HK-2 (cell line): ENCODE measurements at regions not wholly inside any gene's neighbourhood (a gene's known extent, or its start where the extent isn't known, plus 50 kb on each side); places are given as distances from the start of the nearest gene placed in this dataset.

Experiments used
- DNase-seq: peaks from one replicate; pipeline ENCODE4 v3.0.0-alpha.2; 2018; ENCODE audit not compliant: unreplicated experiment

DNA sequence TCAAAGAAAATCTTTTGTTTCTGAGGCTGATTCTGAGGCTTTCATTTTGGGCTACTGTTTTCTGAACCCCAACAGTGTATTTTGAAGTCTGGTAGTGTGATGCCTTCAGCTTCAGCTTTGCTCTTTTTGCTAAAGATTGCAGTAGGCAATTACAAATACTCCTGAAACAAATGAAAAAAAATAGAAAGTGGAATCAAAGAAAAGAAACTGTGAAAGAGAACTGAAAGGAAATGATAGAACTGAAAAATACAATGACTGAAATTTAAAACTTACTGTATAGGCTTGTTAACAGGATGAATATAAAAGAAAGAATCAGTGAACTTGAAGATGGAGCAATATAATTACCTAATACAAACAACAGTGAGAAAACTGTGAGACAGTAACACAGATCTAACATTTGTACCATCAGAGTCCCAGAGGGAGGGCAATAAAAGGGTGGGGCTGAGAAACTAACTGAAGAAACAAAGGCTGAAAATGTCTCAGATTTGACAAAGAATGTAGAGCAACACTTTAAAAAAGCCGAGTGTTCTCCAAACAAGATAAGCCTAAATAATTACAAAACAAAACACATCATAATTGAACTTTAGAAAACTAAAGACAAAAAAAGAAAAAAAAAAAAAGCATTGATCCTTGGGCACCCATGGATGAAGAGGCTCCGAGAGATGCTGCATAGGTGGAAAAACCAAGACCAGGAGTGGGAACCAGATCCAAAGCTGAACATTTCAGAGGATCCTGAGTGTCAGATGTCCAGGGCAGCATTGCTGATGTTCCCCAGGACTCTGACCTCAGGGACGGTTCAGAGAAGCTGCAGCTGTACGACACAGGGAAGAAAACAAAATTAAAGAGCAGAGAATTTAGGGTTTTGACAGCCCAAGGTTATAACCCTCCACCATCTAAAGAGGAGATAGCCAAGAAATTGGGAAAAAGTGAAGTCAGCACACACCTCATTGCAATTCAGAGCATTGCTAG, 223.2 kb upstream of the IGFBP3 start:
- DNase-seq, result no peak

DNA sequence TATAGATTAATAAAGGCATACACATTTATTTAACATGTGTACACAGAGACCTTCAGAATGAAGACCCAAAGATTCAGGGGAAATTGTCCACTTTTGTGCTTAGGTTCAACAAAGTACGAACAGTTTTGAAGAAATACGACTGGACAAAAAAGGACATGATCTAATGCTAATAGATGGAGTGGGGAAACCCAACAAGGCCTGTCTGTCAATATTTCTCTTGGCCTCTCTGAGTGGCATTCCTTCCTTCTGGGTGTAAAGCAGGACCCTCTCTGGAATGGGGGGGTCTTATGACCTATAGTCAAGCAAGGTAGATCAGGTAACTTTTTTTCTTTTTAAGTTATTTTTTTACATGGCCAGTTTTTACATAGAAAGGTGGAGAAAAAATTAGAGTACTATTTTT, 222.3 kb upstream of the IGFBP3 start:
- DNase-seq, result no peak

DNA sequence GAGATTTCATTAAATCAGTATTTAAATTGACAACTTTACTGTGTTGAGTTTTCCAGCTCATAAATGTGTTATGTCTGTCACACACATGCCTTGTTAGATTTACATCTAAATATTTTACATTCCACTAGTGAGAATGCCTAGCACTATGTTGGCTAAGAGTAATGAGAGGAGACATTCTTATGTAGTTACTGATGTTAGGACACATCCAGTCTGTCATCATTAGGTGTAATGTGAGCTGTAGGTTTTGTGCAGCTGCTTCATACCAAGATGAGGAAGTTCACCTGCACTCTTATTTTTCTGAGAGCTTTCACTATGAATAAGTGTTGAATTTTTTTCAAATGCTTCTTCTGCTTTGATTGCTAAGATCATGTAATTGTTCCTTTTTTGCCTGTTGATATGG, 218.0 kb upstream of the IGFBP3 start:
- no peak for DNase-seq

DNA sequence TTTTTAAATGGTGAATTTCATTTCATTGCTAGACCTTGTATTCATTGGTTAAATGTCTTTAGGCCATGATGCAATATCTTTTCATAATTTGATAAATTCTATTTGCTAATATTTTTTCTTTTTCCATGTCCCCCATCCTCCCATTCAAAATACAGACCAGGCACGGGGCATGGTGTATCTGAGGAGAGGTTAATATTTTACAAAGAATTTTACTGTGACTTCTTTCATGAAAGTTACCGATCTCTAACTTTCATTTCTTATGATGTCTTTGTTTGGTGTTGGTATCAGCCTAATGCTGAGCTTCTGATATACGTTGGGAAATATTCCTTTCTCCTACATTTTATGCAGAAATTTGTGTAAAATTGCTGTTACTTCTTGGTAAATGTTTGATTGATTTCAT, 216.7 kb upstream of the IGFBP3 start:
- DNase-seq, result no peak

DNA sequence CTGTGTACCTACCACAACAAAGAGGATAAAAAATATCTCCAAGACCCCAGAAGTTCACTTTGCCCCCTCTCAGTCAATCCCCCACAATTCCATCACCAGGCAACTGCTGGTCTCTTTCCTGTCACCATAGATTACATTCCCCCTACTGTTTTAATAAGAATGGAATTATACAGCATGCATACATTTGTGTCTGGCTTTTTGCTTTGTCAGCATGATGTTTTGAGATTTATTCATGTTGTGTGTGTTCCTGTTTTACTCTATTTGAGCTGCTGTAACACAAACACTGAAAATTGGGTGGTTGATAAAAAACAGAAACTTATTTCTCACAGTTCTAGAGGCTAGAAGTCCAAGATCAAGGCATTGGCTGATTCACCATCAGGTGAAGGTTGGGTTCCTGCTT, 214.5 kb upstream of the IGFBP3 start:
- no peak for DNase-seq

DNA sequence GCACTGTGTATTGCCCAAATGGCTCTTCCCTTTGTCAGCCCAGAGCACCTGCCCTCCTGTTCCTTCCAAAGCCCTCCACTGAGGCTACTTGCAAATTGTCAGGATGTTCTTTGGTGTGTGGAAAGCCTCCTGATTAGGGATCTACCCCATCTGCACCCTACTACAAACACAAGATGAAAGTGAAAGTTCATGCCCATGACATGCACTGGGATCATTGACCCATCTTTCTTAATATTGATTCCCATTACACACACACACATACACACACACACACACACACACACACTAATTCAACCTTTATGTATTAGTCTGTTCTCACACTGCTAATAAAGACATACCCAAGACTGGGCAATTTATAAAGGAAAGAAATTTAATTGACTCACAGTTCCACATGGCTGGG, 213.7 kb upstream of the IGFBP3 start:
- DNase-seq, result no peak

DNA sequence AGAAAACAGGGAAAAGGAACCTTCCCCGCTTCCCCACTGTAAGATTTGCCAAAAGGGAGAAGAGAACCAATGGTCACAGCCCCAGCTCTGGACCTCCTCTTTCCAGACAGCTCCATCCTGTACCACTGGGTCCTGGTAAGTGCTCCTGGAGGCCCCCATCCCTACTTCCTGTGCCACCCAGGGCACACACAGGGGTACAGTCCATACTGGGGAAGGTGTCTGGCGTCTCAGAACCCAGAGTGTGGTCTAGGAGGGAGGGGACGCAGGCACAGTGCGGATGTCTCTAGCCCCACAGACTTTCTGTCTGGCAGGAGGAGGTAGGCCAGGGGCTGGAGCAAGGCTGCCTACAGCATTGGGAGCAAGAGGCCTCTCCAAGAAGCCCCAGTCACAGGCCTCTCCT, 213.3 kb upstream of the IGFBP3 start:
- no peak for DNase-seq

DNA sequence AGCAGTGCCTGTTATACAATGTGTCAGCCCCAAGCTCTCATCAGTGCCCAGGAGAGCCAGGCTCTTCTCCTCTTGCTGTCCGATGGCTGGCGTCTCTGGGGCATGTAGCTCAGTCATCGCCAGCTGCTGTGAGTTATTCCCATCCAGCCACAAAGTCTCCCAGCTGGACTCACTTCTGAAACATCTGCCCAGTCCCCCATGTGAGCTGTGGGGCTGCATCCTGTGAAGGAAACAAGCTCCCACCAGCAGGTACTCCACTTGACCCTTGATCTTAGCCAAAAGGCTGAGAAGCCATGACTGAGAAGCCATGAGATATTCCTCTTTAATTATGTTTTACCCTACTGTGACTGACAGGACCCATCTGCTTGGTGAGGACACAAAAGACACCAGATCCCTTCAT, 212.7 kb upstream of the IGFBP3 start:
- DNase-seq, result no peak

DNA sequence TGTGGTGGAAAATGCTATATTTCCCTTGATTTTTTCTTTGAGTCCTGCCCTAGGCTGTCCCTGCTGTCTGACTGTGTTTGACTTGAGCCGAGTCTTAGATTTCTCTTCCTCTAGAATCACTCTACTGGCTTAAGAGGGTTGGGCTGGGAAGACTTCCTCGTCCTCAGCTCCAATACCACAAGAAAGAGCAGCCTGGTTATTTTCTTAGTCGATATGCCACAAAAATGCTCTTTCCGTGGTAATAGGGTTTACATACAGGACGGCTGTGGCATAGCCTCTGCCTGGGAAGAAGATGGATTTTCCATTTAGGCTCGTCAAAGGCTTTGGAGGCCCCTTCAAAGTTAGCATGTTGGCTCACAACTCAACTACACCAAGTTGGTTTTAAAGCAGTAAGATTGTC, 212.0 kb upstream of the IGFBP3 start:
- no peak for DNase-seq

DNA sequence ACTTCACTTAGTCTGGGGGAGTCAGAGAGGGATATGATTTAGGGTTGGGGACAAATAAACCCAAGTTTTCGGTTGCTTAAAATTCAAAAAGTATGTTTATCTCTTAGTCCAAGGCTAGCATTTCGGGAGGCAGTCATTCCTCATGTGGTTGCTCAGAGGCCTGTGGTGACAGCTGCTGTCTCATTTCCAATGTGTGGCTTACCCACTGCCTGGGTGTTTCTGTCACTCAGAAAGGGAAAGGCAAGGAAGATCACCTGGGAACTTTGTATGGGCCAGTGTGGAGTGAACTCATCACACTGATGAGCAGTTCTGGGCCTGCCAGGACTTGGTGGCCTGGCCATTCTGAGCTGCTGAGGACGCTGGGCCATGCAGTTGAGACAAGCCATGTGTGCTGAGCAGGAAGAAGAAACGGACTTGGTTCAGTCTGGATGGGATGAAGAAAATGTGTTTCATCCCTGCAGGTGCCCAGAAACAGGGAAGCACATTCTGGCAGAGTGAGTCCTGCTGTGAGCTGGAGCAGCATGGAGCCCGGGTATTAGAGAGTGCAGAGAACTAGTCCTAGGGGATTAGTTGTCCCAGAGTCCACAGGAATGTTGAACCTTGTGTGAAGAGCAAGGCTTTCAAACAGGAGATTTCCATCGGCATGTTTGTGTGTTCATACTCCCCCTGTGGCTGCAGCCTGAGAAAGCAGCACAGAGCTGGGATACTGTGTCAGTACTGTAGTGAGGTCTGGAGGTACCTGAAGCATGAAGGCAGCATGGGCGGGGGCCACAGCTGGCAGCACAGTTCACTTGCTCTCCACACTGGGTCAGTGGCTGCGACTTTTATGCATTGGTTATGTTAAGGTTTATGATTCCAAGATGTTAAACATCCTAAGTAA, 211.1 kb upstream of the IGFBP3 start:
- DNase-seq, result no peak

DNA sequence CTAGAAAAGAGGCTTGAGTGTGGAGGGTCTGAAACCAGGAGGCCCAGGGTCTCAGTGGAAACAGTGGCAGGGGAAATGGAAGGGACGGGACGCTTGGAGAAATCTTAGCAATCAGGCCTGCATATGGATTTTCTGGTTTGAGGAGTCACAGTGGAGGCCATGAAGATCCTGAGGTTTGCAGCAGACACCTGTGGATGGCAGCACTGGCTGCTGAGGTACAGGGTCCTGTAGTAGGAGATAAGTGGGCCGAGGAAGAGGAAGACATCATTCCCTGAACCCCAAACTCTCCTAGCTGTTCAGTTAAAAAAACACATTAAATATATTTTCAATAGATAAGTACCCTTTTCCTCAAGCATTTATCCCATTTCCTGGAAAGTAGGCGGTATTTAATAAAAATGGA, 208.8 kb upstream of the IGFBP3 start:
- DNase-seq, result no peak

DNA sequence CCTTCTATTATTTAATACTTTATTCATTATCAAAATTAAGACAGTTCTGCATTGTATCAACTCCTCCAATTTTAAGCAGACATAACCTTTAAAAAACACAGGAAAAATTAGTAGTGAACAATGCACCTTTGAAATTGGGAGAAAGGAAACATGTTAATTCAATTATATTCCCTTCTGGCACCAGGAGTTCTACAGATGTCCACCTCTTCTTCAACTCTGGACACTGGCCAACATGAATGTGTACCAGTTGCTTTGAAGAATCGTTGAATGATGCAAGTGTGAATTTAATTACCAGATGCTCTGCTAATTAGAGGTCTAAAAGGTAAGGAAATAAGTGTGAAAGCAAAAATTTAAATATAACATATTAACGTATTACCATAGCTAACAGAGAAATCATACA, 206.7 kb upstream of the IGFBP3 start:
- DNase-seq, result no peak

DNA sequence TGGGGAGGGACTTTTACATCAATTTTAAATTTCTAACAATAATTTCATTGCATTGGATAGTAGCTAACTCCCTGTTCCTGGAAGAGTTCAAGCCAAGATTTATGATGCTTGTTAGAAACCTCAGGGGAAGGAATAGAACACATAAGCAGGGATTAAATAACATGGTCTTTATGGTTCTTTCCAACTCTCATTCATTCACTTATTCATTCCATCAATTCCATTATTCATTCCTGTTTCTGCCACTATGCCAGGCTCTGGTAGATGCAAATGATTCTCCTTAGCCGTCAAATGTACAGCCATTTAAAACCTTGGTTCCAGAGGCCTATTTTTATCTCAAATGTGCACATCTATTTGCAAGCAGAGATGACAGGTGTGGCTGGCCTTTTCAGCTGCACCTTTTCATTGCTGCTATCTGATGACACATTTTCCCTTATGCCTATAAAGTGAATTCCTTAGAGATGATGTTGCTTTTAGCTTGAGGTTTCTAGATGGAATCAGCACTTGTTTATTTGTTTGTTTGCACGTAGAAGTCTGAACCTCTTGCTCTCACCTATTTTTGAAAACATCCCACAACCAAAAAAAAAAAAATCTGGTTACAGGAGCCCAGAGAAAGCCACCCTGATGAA, 205.7 kb upstream of the IGFBP3 start:
- DNase-seq, result no peak

DNA sequence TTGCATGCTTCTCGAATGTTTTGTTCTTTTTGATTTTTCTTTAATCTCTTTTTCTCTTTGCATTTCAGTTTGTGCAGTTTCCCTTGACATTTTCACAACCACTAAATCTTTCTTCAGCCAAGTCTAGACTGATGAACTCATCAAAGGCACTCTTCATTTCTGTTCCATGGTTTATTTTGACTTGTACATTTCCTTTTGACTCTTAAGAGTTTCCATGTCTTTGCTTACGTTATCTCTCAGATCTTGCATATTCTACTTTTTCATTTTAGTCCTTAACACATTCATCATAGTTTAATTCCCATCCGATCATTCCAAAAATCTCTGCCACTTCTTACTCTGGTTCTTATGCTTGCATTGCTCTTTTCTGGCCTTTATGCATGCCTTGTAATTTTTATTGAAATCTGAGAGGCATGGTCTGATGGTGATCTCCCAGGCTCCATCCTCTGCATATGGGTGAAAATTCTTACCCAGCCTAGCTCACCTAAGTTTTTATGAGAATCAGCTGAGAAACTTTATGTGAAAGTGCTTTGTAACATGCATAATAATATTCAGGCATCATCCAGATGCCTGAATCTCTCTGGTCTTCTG, 202.8 kb upstream of the IGFBP3 start:
- no peak for DNase-seq

DNA sequence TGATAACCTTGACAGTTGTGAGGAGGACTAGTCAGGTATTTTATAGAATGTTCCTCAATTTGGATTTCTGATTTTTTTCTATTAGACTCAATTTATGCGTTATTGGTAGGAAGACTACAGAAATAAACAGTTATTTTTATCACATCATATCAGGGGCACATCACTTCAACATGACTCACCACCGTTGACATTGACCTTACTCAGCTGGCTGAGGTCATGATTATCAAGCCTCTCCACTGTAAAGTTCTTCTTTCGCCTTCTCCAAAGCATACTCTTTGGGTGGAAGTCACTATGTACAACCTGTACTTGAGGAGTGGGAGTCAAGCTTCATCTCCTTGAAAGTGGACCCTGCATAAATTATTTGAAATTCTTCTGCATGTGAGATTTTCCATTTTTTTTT, 194.3 kb upstream of the IGFBP3 start:
- no peak for DNase-seq

DNA sequence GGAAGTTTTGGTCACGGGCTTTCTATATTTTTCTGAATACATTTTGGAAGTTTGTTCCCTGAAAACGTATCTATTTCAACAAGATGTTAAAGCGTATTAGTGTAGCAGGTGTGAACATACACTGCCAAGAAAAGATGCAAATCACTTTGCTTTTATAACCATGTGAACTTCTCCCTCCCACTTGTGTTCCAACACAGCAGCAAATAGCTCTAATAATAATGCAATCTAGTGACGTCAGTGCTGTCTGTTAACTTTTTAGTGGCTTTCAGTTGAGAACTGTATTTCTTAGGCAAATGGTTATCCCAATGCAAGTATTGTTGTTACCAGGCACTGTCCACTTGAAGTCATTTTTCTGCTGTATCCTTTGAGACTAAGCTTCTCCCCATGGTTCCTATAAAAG, 188.4 kb upstream of the IGFBP3 start:
- DNase-seq, result no peak

DNA sequence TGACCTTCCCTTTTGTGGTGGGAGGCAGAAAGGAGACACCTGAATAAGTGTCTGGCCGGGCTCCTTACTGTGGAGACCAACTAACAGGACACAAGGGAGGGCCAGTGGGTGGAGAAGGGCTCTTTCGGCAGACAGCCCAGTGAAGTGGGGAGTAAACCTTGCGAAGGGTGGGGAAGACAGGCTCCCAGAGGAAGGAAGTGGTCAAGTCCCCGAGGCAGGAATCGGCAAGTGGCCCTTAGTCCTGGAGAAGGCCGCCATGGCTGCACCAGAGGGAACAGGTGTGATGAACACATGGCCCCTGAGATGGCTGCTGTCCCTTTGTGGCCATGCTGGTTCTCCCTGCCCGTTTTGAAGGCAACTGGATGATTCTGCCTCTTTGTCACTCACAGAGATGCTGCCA, 187.2 kb upstream of the IGFBP3 start:
- no peak for DNase-seq

DNA sequence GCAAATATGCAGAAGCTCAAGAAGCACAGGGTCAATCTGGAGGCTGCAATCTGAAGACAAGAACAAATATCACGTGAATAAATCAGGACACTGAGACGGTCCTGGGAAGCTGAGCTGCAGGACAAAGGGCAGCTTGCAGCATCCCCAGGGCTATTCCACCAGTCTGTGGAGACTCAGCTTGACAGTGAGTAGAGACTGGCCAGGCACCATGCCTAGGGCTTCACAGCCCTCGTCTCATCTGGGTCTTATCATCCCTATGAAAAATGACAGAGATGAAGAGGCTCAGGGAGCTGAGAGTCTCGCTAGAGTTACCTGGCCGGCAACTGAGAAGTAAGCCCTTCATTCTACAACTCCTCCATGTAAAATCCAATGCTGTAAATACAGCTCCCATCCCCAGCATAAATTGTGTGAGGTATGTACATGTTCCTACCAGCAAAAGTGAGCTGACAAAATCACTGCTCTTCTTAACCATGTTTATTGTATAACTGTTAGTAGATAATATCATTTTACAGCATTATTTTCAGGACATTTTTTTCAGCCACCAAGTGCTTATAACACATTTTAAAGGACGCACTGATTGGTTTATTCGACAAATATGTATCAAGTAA, 186.6 kb upstream of the IGFBP3 start:
- no peak for DNase-seq

DNA sequence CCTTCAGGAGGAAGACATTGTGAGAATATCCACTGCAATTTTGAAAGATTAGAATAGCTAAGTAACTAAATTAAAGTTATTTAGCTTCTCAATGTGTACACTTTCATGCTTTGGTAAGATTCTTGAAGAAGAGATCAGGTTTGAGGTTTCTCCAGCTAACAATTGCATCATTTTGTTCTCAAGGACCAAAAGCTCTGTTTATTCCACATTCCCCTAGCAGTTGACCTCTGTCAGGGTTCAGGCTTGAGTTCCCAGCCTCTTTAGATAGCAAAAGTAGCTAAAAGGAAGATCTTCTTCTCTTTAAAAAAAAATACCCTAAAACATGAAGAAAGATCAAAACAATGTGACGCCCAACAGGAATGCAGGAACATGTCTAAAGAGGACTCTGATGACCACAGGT, 179.4 kb upstream of the IGFBP3 start:
- no peak for DNase-seq

DNA sequence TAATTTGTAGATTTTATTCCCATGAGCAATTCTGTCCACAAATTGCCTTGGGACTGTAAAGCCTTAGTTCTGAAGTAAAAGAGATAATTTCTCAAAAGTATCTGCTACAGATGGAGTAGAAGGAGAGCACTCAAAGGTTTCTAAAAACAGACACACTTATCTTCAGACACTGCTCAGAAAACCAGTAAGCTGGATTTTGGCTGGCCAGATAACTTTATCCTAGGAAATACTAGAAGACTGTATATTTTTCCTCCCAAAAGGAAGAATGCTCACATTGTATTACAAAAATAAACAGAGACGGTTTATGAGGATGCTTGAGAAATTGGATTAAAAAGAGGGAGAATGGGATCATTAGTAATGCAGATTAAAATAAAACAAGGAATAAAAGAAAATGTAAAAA, 178.0 kb upstream of the IGFBP3 start:
- DNase-seq, result no peak

DNA sequence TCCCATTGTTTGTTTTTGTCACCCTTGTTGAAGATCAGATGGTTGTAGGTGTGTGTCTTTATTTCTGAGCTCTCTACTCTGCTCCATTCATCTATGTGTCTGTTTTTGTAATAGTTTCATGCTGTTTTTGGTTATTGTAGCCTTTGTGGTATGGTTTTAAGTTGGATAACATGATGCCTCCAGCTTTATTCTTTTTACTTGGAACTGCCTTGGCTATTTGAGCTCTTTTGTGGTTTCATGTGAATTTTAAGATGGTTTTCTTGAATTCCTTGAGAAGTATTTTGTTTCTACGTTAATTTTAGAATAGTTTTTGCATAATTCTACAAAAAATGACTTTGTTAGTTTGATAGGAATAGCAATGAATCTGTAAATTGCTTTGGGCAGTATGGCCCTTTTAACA, 170.0 kb upstream of the IGFBP3 start:
- no peak for DNase-seq

DNA sequence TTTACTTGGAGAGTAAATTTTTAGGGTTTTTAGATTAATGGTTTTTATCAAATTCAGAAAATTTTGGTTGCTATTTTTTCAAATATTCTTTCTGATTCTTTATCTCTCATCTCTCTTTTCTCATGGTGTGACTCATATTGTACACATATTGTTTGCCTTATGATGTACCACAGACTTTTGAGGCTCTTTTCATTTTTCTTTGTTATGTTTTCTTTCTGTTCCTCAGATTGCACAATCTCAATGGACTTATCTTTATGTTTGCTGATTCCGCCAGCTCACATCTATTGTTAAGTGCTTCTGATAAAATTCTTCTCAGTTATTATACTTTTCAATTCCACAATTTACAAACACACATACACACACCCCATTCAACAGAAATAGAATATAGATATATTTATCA, 168.2 kb upstream of the IGFBP3 start:
- no peak for DNase-seq
